GM10266 (cell line): ENCODE measurements at regions not wholly inside any gene's neighbourhood (a gene's known extent, or its start where the extent isn't known, plus 50 kb on each side); places are given as distances from the start of the nearest gene placed in this dataset.

ENCODE experiments used
- DNase-seq: peaks from one replicate; pipeline ENCODE4 v3.0.0; 2012; ENCODE audit errors: extremely low spot score
- CTCF ChIP-seq: IDR thresholded peaks from 2 replicates; pipeline ENCODE4 v1.5.1; 2012; ENCODE audit warnings: mild to moderate bottlenecking, low read depth; ENCODE audit not compliant: control insufficient read depth, insufficient read depth; ENCODE audit errors: missing control alignments

GRCh38 chr3:77807312-77807711, 767.4 kb downstream of the ROBO2 start:
- no peak for DNase-seq
- TF ChIP-seq CTCF: no peak

- no peak for DNase-seq
- no peak for TF ChIP-seq CTCF
These were observed 774.9 kb downstream of the ROBO2 start for GRCh38 chr3:77814845-77815244.

- no peak for TF ChIP-seq CTCF
- DNase-seq: no peak
These were observed 775.6 kb downstream of the ROBO2 start for GRCh38 chr3:77815467-77815866.

GRCh38 chr3:77816366-77816765, 776.5 kb downstream of the ROBO2 start:
- TF ChIP-seq CTCF: no peak
- DNase-seq: no peak

- DNase-seq: no peak
- TF ChIP-seq CTCF: no peak
These were observed 785.3 kb downstream of the ROBO2 start for GRCh38 chr3:77825001-77825827.

GRCh38 chr3:77835921-77836320, 796.0 kb downstream of the ROBO2 start:
- no peak for TF ChIP-seq CTCF
- DNase-seq: no peak

GRCh38 chr3:77837456-77838025, 797.6 kb downstream of the ROBO2 start:
- no peak for DNase-seq
- TF ChIP-seq CTCF: no peak
